ENCODE measurements at regions not wholly inside any gene's neighbourhood (a gene's known extent, or its start where the extent isn't known, plus 50 kb on each side); places are given as distances from the start of the nearest gene placed in this dataset.
"Not testable (repeated sequence)": the region's sequence is repeated elsewhere in the genome, so short reads cannot be mapped to it uniquely, and the experiment has no call there.

GRCh38 chr3:103515116-103515515 is 1080.3 kb downstream of the ZPLD1 start:
- no peak for DNase-seq

- no peak for DNase-seq
Observed at GRCh38 chr3:103516950-103517349, 1082.1 kb downstream of the ZPLD1 start.

GRCh38 chr3:103531327-103531726 is 1096.5 kb downstream of the ZPLD1 start:
- not testable (repeated sequence) for DNase-seq

GRCh38 chr3:103532986-103533385 is 1098.2 kb downstream of the ZPLD1 start:
- DNase-seq = no peak

GRCh38 chr3:103554451-103554850 is 1119.6 kb downstream of the ZPLD1 start:
- no peak for DNase-seq

GRCh38 chr3:103564116-103564515 is 1129.3 kb downstream of the ZPLD1 start:
- DNase-seq = not testable (repeated sequence)

GRCh38 chr3:103585809-103586208 is 1151.0 kb downstream of the ZPLD1 start:
- no peak for DNase-seq

- DNase-seq = no peak
Observed at GRCh38 chr3:103589770-103590169, 1155.0 kb downstream of the ZPLD1 start.

GRCh38 chr3:103600844-103601243 is 1166.0 kb downstream of the ZPLD1 start:
- no peak for DNase-seq

GRCh38 chr3:103601666-103602065 is 1166.9 kb downstream of the ZPLD1 start:
- DNase-seq = no peak

GRCh38 chr3:103609472-103609871 is 1174.7 kb downstream of the ZPLD1 start:
- no peak for DNase-seq

GRCh38 chr3:103613397-103614156 is 1178.8 kb downstream of the ZPLD1 start:
- DNase-seq = no peak

- no peak for DNase-seq
Observed at GRCh38 chr3:103614719-103615118, 1179.9 kb downstream of the ZPLD1 start.

GRCh38 chr3:103617961-103618360 is 1183.1 kb downstream of the ZPLD1 start:
- no peak for DNase-seq

- DNase-seq = no peak
Observed at GRCh38 chr3:103624271-103624670, 1189.5 kb downstream of the ZPLD1 start.

GRCh38 chr3:103629391-103629790 is 1194.6 kb downstream of the ZPLD1 start:
- no peak for DNase-seq

- DNase-seq = no peak
Observed at GRCh38 chr3:103644450-103644849, 1209.6 kb downstream of the ZPLD1 start.

GRCh38 chr3:103653996-103654395 is 1219.2 kb downstream of the ZPLD1 start:
- no peak for DNase-seq

- DNase-seq = no peak
Observed at GRCh38 chr3:103657756-103658155, 1222.9 kb downstream of the ZPLD1 start.

- no peak for DNase-seq
Observed at GRCh38 chr3:103660810-103661209, 1226.0 kb downstream of the ZPLD1 start.

GRCh38 chr3:103662591-103662990 is 1227.8 kb downstream of the ZPLD1 start:
- no peak for DNase-seq

GRCh38 chr3:103672346-103672745 is 1237.5 kb downstream of the ZPLD1 start:
- DNase-seq = no peak

- DNase-seq = no peak
Observed at GRCh38 chr3:103684904-103685303, 1250.1 kb downstream of the ZPLD1 start.

- no peak for DNase-seq
Observed at GRCh38 chr3:103685939-103686338, 1251.1 kb downstream of the ZPLD1 start.

GRCh38 chr3:103690536-103690935 is 1255.7 kb downstream of the ZPLD1 start:
- DNase-seq = no peak

Measured in CD4-positive, alpha-beta T cell treated with Interleukin-17A for 1 hour (primary cell).